HK-2 (cell line): ENCODE measurements at regions not wholly inside any gene's neighbourhood (a gene's known extent, or its start where the extent isn't known, plus 50 kb on each side); places are given as distances from the start of the nearest gene placed in this dataset.
"Not testable (repeated sequence)": the region's sequence is repeated elsewhere in the genome, so short reads cannot be mapped to it uniquely, and the experiment has no call there.

ENCODE experiments used
- DNase-seq: peaks from one replicate; pipeline ENCODE4 v3.0.0-alpha.2; 2018; ENCODE audit not compliant: unreplicated experiment

- no peak for DNase-seq
Observed at GRCh38 chr7:9210114-9210513, 776.7 kb downstream of the NXPH1 start.

GRCh38 chr7:9217204-9217603 is 783.8 kb downstream of the NXPH1 start:
- no peak for DNase-seq

- DNase-seq: no peak
Observed at GRCh38 chr7:9226500-9226899, 793.1 kb downstream of the NXPH1 start.

- no peak for DNase-seq
Observed at GRCh38 chr7:9231630-9232121, 798.3 kb downstream of the NXPH1 start.

GRCh38 chr7:9240001-9240400 is 806.6 kb downstream of the NXPH1 start:
- no peak for DNase-seq

GRCh38 chr7:9241826-9242225 is 808.4 kb downstream of the NXPH1 start:
- no peak for DNase-seq

- no peak for DNase-seq
Observed at GRCh38 chr7:9242636-9243035, 809.2 kb downstream of the NXPH1 start.

- DNase-seq: no peak
Observed at GRCh38 chr7:9250876-9251275, 817.5 kb downstream of the NXPH1 start.

GRCh38 chr7:9264395-9264794 is 831.0 kb downstream of the NXPH1 start:
- DNase-seq: no peak

GRCh38 chr7:9280088-9280487 is 846.7 kb downstream of the NXPH1 start:
- no peak for DNase-seq

GRCh38 chr7:9283246-9283645 is 849.8 kb downstream of the NXPH1 start:
- no peak for DNase-seq

- DNase-seq: no peak
Observed at GRCh38 chr7:9302436-9302835, 869.0 kb downstream of the NXPH1 start.

GRCh38 chr7:9307131-9307530 is 873.7 kb downstream of the NXPH1 start:
- no peak for DNase-seq

- DNase-seq: no peak
Observed at GRCh38 chr7:9324513-9324912, 891.1 kb downstream of the NXPH1 start.

- DNase-seq: no peak
Observed at GRCh38 chr7:9328296-9328695, 894.9 kb downstream of the NXPH1 start.

GRCh38 chr7:9349625-9350024 is 916.2 kb downstream of the NXPH1 start:
- DNase-seq: no peak

- DNase-seq: no peak
Observed at GRCh38 chr7:9391221-9391620, 957.8 kb downstream of the NXPH1 start.

GRCh38 chr7:9391984-9392383 is 958.6 kb downstream of the NXPH1 start:
- no peak for DNase-seq

GRCh38 chr7:9404386-9404785 is 971.0 kb downstream of the NXPH1 start:
- DNase-seq: not testable (repeated sequence)

- DNase-seq: no peak
Observed at GRCh38 chr7:9407816-9408215, 974.4 kb downstream of the NXPH1 start.

- no peak for DNase-seq
Observed at GRCh38 chr7:9453521-9453920, 1020.1 kb downstream of the NXPH1 start.

GRCh38 chr7:9488555-9488954 is 1055.1 kb downstream of the NXPH1 start:
- no peak for DNase-seq

- no peak for DNase-seq
Observed at GRCh38 chr7:9498303-9498702, 1064.9 kb downstream of the NXPH1 start.

GRCh38 chr7:9502269-9502668 is 1068.9 kb downstream of the NXPH1 start:
- no peak for DNase-seq

- no peak for DNase-seq
Observed at GRCh38 chr7:9504678-9505077, 1071.3 kb downstream of the NXPH1 start.
